Breast epithelium (tissue), 4 donors: ENCODE measurements at regions not wholly inside any gene's neighbourhood (a gene's known extent, or its start where the extent isn't known, plus 50 kb on each side); places are given as distances from the start of the nearest gene placed in this dataset.
A peak's percentile ranks its signal among the peaks of the same experiment; 100 is the strongest.
"Not testable (repeated sequence)": the region's sequence is repeated elsewhere in the genome, so short reads cannot be mapped to it uniquely, and the experiment has no call there.

Source experiments
- DNase-seq, 2 donors: peaks; one replicate each; pipeline ENCODE4 v3.0.0-alpha.2; 2019; ENCODE audit warnings: low spot score in 2 of 2
- H3K27ac ChIP-seq, 2 donors: fragments of 200-600 bp; sonication (generic) in 1 of 2; one replicate each; pipeline ENCODE4 v1.5.1; 2016 to 2019; ENCODE audit warnings: mild to moderate bottlenecking in 1 of 2
- H3K27me3 ChIP-seq, 2 donors: fragments of 200-600 bp; sonication (generic) in 1 of 2; one replicate each; pipeline versions ENCODE4 v1.5.1 to v1.6.0; 2017 to 2019; ENCODE audit warnings: control low read depth in 1 of 2, mild to moderate bottlenecking in 1 of 2
- H3K36me3 ChIP-seq: fragments of 200-600 bp; one replicate; pipeline ENCODE4 v1.5.1; 2019
- H3K4me1 ChIP-seq, 2 donors: fragments of 200-600 bp; sonication (generic); one replicate each; pipeline ENCODE4 v1.5.1; 2016 to 2019; ENCODE audit warnings: control low read depth in 1 of 2
- H3K4me3 ChIP-seq, 3 donors: fragments of 200-600 bp; sonication (generic); 1 replicate in 2 of 3; 2 replicates in 1 of 3; pipeline ENCODE4 v1.5.1; 2016 to 2019; ENCODE audit warnings: mild to moderate bottlenecking in 3 of 3, moderate library complexity in 2 of 3
- H3K9me3 ChIP-seq, 2 donors: fragments of 200-600 bp; sonication (generic) in 1 of 2; one replicate each; pipeline ENCODE4 v1.5.1; 2016 to 2019; ENCODE audit warnings: control low read depth in 1 of 2
- POLR2A ChIP-seq: fragments of 450-650 bp; IDR thresholded peaks from one replicate; pipeline ENCODE4 v1.6.1; 2016; ENCODE audit warnings: antibody characterized with exemption, mild to moderate bottlenecking, moderate library complexity
- POLR2AphosphoS5 ChIP-seq, 3 donors: sonication (generic); formaldehyde crosslinking; IDR thresholded peaks; one replicate each; pipeline ENCODE4 v1.6.1; 2017; ENCODE audit warnings: antibody characterized with exemption in 3 of 3
- intact Hi-C: fragments of 100-400 bp; cut with DNase I; formaldehyde crosslinking; loops from one replicate; pipeline ENCODE4 v1.15.1; 2023; ENCODE audit warnings: low total_unique reads
- TF ChIP-seq, protein P1 (sequence below), 3 donors: fragments of 450-650 bp; IDR thresholded peaks; one replicate each; pipeline ENCODE4 v1.5.1; 2016 to 2017; ENCODE audit warnings: antibody characterized with exemption in 3 of 3, mild to moderate bottlenecking in 3 of 3, moderate library complexity in 3 of 3

DNA sequence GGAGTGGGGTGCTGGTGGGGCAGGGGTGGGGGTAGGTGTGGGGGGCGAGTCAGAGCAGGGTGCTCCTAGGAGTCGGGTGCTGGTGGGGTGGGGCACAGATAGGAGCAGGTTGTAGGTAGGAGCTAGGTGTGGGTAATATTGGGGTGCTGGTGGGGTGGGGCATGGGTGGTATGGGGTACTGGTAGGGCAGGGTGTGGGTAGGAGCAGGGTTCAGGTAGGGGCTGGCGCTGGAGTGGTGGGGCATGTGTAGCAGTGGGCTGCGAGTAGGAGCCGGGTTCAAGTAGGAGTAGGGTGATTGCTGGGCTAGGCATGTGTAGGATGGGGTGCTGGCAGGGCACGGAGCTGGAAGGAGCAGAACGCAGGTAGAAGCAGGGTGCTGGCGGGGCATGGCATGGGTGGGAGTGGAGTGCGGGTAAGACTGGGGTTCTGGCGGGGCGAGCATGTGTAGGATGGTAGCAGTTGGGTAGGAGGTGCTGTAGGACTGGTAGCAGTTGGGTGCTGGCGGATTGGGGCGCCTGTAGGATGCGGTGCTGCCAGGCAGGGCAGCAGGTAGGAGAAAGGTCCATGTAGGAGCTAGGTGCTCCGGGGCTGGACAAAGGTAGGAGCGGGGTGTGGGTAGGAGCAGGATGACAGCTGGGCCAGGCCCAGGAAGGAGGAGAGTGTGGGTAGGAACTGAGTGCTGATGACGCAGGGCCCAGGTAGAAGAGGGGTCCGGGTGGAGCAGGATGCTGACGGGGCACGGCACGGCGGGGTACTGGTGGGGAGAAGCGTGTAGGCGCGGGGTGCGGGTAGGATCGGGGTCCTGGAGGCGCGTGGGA, 105.5 kb upstream of the SIMC1 start:
- H3K4me3 ChIP-seq: peak overlapping the region in 2 of 3 donors; percentile 3 to 30

DNA sequence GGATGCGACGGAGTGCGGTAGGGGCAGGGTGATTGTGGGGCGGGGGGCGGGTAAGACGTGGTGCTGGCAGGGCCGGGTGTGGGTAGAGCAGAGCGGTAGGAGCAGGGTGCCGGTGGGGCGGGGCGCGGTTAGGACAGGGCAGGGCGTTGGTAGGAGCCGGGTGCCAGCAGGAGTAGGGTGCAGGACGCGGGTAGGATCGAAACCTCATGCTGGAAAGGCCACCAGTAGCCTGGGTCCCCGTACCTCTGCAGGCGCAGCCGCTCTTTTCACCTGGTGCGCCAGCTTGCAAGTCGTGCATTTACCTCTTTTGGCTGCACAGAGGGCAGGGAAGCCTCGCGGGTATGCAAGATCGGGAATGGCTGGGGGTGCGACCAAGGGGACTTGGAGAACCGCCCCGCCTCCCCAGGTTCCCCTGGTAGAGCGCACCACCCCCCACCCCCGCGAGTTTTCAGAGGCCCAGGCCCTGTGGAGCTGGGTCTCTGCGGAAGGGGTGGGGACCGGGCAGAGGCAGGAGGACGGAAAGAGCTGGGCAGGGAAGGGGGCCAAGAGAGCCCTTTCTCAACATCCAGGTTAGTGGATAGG, 104.8 kb upstream of the SIMC1 start:
- no peaks in the 10 kb centered on the region for H3K4me1 ChIP-seq
- H3K4me3 ChIP-seq: peak overlapping the region in 2 of 3 donors; percentile 3 to 30
- H3K27me3 ChIP-seq: peaks cover 0 to 30% of the 10 kb centered on the region in 2 donors
- H3K36me3 ChIP-seq: no peaks in the 10 kb centered on the region
- intact Hi-C loops: no loop called here
- no peaks in the 10 kb centered on the region for H3K9me3 ChIP-seq
- H3K27ac ChIP-seq: no peak overlapping the region
- no peak for DNase-seq
- TF ChIP-seq POLR2A (no peak), POLR2AphosphoS5 (IDR thresholded peaks at IDR 0.05) (no peak)
- TF ChIP-seq, protein P1, sequence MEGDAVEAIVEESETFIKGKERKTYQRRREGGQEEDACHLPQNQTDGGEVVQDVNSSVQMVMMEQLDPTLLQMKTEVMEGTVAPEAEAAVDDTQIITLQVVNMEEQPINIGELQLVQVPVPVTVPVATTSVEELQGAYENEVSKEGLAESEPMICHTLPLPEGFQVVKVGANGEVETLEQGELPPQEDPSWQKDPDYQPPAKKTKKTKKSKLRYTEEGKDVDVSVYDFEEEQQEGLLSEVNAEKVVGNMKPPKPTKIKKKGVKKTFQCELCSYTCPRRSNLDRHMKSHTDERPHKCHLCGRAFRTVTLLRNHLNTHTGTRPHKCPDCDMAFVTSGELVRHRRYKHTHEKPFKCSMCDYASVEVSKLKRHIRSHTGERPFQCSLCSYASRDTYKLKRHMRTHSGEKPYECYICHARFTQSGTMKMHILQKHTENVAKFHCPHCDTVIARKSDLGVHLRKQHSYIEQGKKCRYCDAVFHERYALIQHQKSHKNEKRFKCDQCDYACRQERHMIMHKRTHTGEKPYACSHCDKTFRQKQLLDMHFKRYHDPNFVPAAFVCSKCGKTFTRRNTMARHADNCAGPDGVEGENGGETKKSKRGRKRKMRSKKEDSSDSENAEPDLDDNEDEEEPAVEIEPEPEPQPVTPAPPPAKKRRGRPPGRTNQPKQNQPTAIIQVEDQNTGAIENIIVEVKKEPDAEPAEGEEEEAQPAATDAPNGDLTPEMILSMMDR (IDR thresholded peaks at IDR 0.05): no peak

More for the DNA sequence above, 105.5 kb upstream of the SIMC1 start:
- Histone ChIP-seq H3K27ac (no peak overlapping the region), H3K4me1 (no peaks in the 10 kb centered on the region), H3K27me3 (peaks cover 0 to 30% of the 10 kb centered on the region in 2 donors), H3K9me3 (no peaks in the 10 kb centered on the region), H3K36me3 (no peaks in the 10 kb centered on the region)
- TF ChIP-seq POLR2AphosphoS5 (IDR thresholded peaks at IDR 0.05) (no peak), POLR2A (no peak)
- TF ChIP-seq, protein P1 (IDR thresholded peaks at IDR 0.05): no peak
- intact Hi-C loops: no loop called here
- no peak for DNase-seq

DNA sequence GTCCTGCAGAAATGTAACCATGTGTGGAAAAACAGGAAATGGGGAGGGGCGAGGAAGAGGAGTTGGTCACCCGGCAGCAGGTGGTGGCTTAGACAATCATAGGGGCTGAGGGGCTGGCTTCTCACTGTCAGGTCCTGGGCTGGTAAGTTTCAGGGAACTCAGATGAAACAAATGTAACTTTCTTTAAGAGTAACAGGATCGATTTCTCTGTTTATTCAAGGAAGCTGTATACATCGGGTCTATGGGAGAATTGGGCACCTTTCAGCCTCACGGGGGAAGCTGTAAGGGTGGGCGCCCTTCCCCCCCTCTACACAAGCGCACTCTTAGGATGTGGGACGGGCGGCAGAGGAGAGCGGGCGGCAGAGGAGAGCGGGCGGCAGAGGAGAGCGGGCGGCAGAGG, 104.3 kb upstream of the SIMC1 start:
- Histone ChIP-seq H3K4me1 (no peaks in the 10 kb centered on the region), H3K9me3 (no peaks in the 10 kb centered on the region), H3K4me3 (peak overlapping the region in 2 of 3 donors; percentile 3 to 30), H3K27ac (no peak overlapping the region), H3K27me3 (peaks cover 0 to 30% of the 10 kb centered on the region in 2 donors), H3K36me3 (no peaks in the 10 kb centered on the region)
- no peak for DNase-seq
- intact Hi-C loops: no loop called here
- TF ChIP-seq, protein P1 (IDR thresholded peaks at IDR 0.05): no peak
- TF ChIP-seq POLR2A: no peak
- no peak for TF ChIP-seq POLR2AphosphoS5 (IDR thresholded peaks at IDR 0.05)

DNA sequence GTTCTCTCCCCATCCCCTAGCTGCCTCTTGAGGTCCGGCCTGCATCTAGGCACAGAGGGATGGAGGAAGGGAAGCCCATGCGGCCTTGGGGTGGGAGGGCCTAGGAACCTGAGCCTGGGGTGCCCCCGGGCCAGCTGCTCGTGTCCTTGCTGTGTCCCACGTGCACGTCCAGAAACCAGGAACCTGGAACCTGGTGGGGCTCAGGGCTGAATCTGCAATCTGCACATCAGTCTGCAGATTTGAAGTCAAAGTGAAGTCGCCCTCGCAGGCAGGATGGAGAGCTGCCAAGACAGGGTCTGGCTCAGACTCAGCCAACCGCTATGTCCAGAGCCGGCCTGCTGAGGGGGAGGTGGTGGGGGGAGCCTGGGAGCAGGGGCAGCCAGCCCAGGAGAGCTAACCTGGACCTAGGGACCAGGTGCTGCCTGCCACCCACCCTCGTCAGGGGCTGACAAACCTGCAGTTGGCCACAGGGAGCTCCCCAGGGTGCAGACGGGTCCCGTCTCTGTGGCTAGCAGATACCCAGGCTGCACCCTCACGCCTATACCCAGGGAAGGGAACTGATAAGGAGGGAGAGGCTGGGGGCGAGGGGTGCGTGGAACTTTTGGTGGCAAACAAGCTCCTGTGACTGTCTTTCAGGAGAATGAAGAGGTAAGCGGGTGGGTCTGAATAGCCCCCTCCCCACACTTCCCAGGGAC, 103.5 kb upstream of the SIMC1 start:
- Histone ChIP-seq H3K36me3 (no peaks in the 10 kb centered on the region), H3K27me3 (peaks cover 0 to 30% of the 10 kb centered on the region in 2 donors), H3K4me3 (no peak overlapping the region), H3K4me1 (no peaks in the 10 kb centered on the region), H3K9me3 (no peaks in the 10 kb centered on the region), H3K27ac (no peak overlapping the region)
- intact Hi-C loops: no loop called here
- TF ChIP-seq POLR2AphosphoS5 (IDR thresholded peaks at IDR 0.05): no peak
- DNase-seq: no peak

DNA sequence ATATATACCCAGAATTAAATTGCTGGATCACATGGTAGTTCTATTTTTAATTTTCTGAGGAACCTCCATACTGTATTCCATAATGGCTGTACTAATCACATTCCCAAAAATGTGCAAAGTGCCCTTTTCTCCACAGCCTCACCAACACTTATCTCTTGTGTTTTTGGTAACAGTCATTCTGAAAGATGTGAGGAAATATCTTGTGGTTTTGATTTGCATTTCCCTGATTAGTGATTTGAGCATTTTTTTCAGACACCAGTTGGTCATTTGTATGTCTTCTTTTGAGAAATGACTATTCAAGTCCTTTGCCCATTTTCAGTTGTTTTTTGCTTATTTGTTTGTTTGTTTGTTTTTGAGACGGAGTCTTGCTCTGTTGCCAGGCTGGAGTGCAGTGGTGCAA, 98.1 kb upstream of the SIMC1 start:
- H3K36me3 ChIP-seq, H3K27me3 ChIP-seq, DNase-seq, H3K9me3 ChIP-seq, H3K4me1 ChIP-seq, H3K4me3 ChIP-seq, intact Hi-C loops, H3K27ac ChIP-seq: not testable (repeated sequence)

DNA sequence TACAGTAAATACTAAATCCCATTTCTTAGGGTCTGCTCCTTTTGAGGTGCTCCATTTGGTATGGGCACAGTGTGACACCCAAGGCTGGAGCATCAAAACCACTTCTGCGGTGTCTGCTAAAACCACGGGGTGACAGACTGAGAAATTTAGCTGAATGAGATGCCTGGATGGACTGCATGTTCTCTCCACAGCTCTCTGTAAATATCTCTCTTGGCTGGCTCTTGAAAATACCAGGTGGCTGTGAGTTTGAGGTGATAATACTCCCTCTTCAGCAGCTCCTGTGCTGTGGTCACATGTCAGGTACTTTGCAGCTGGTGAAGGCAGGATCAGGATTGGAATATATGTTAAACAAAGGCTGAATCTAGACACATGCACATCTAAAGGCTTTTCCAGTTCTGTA, 93.7 kb upstream of the SIMC1 start:
- Histone ChIP-seq H3K4me3 (no peak overlapping the region), H3K9me3 (peaks cover 5 to 8% of the 10 kb centered on the region in 2 donors), H3K27me3 (peaks cover 0 to 5% of the 10 kb centered on the region in 2 donors), H3K4me1 (no peaks in the 10 kb centered on the region), H3K36me3 (no peaks in the 10 kb centered on the region), H3K27ac (no peak overlapping the region)
- intact Hi-C loops: no loop called here
- no peak for DNase-seq
- TF ChIP-seq POLR2A (no peak), POLR2AphosphoS5 (IDR thresholded peaks at IDR 0.05) (no peak)
- TF ChIP-seq, protein P1 (IDR thresholded peaks at IDR 0.05): no peak

DNA sequence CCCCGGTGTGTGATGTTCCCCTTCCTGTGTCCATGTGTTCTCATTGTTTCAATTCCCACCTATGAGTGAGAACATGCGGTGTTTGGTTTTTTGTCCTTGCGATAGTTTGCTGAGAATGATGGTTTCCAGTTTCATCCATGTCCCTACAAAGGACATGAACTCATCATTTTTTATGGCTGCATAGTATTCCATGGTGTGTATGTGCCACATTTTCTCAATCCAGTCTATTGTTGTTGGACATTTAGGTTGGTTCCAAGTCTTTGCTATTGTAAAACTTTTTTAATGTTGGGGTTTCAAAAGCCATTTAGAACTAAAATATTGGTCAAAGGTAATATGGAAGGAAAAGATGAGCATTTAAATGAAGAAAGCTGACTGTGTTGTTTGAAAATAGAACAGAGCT, 88.3 kb upstream of the SIMC1 start:
- H3K27me3 ChIP-seq, H3K4me3 ChIP-seq, H3K4me1 ChIP-seq, H3K27ac ChIP-seq, H3K9me3 ChIP-seq, H3K36me3 ChIP-seq, DNase-seq, intact Hi-C loops: not testable (repeated sequence)
